ENCODE measurements at regions not wholly inside any gene's neighbourhood (a gene's known extent, or its start where the extent isn't known, plus 50 kb on each side); places are given as distances from the start of the nearest gene placed in this dataset.
A peak's percentile ranks its signal among the peaks of the same experiment; 100 is the strongest.

GRCh38 chr21:27070861-27071670, 104.2 kb upstream of the ADAMTS5 start:
- no peaks in the 10 kb centered on the region for H3K9me3 ChIP-seq
- H3K4me1 ChIP-seq, result no peaks in the 10 kb centered on the region
- H3K4me3 ChIP-seq, result no peak overlapping the region
- H3K27ac ChIP-seq, result no peak overlapping the region
- ATAC-seq, result no peak
- no peak for DNase-seq
- no peaks in the 10 kb centered on the region for H3K36me3 ChIP-seq
- intact Hi-C loops (cut with DNase I), result no loop called here
- no peak for TF ChIP-seq CTCF (IDR thresholded peaks at IDR 0.05)
- no peaks in the 10 kb centered on the region for H3K27me3 ChIP-seq

- intact Hi-C loops (cut with DNase I), result no loop called here
- Histone ChIP-seq H3K4me1 (no peaks in the 10 kb centered on the region), H3K9me3 (no peaks in the 10 kb centered on the region), H3K27me3 (no peaks in the 10 kb centered on the region), H3K4me3 (no peak overlapping the region), H3K27ac (no peak overlapping the region), H3K36me3 (no peaks in the 10 kb centered on the region)
- ATAC-seq (no peak), DNase-seq (no peak)
- no peak for TF ChIP-seq CTCF (IDR thresholded peaks at IDR 0.05)
Observed at GRCh38 chr21:27068811-27069210, 101.9 kb upstream of the ADAMTS5 start.

GRCh38 chr21:27067226-27067625, 100.3 kb upstream of the ADAMTS5 start:
- no peaks in the 10 kb centered on the region for H3K36me3 ChIP-seq
- H3K27ac ChIP-seq, result no peak overlapping the region
- intact Hi-C loops (cut with DNase I), result no loop called here
- H3K4me3 ChIP-seq, result no peak overlapping the region
- H3K9me3 ChIP-seq, result peaks cover 0 to 12% of the 10 kb centered on the region in 2 donors
- no peak for TF ChIP-seq CTCF (IDR thresholded peaks at IDR 0.05)
- DNase-seq, result no peak
- H3K27me3 ChIP-seq, result no peaks in the 10 kb centered on the region
- H3K4me1 ChIP-seq, result no peaks in the 10 kb centered on the region
- no peak for ATAC-seq

GRCh38 chr21:27062443-27062842, 95.6 kb upstream of the ADAMTS5 start:
- ATAC-seq (no peak), DNase-seq (no peak)
- H3K36me3 ChIP-seq, result no peaks in the 10 kb centered on the region
- intact Hi-C loops (cut with DNase I), result no loop called here
- H3K27me3 ChIP-seq, result no peaks in the 10 kb centered on the region
- H3K27ac ChIP-seq, result no peak overlapping the region
- H3K4me3 ChIP-seq, result no peak overlapping the region
- no peak for TF ChIP-seq CTCF (IDR thresholded peaks at IDR 0.05)
- no peaks in the 10 kb centered on the region for H3K4me1 ChIP-seq
- peaks cover 0 to 12% of the 10 kb centered on the region in 2 donors for H3K9me3 ChIP-seq

GRCh38 chr21:27061770-27062169, 94.9 kb upstream of the ADAMTS5 start:
- Histone ChIP-seq H3K4me1 (no peaks in the 10 kb centered on the region), H3K27me3 (no peaks in the 10 kb centered on the region), H3K4me3 (no peak overlapping the region), H3K36me3 (no peaks in the 10 kb centered on the region), H3K27ac (no peak overlapping the region), H3K9me3 (peaks cover 0 to 12% of the 10 kb centered on the region in 2 donors)
- intact Hi-C loops (cut with DNase I), result no loop called here
- ATAC-seq, result no peak
- no peak for TF ChIP-seq CTCF (IDR thresholded peaks at IDR 0.05)
- DNase-seq, result peak in 1 of 4 donors; percentile 3

All from left lung (tissue), 4 donors.